ENCODE measurements at regions not wholly inside any gene's neighbourhood (a gene's known extent, or its start where the extent isn't known, plus 50 kb on each side); places are given as distances from the start of the nearest gene placed in this dataset.

- TF ChIP-seq GABPA (IDR thresholded peaks at IDR 0.05 in 1 of 2, conservative IDR thresholded peaks at IDR 0.05 in 1 of 2) (no peak), FOXA1 (IDR thresholded peaks at IDR 0.05) (no peak), FOXA2 (IDR thresholded peaks at IDR 0.05) (no peak), HNF4G (IDR thresholded peaks at IDR 0.05) (no peak), REST (IDR thresholded peaks at IDR 0.05) (no peak), JUND (IDR thresholded peaks at IDR 0.05) (no peak), RAD21 (IDR thresholded peaks at IDR 0.05) (no peak), SP1 (IDR thresholded peaks at IDR 0.05) (no peak), EGR1 (IDR thresholded peaks at IDR 0.05; ENCODE audit: low read depth in 2 of 2) (no peak), NR2F2 (IDR thresholded peaks at IDR 0.05) (no peak), HNF4A (conservative IDR thresholded peaks at IDR 0.05) (no peak), ZBTB33 (IDR thresholded peaks at IDR 0.05) (no peak), RXRA (IDR thresholded peaks at IDR 0.05) (no peak), MAX (IDR thresholded peaks at IDR 0.05) (no peak)
- no peak for DNase-seq (ENCODE audit: low spot score)
- Histone ChIP-seq H3K9me3 (ENCODE audit: control insufficient read depth in 4 of 4, low read length in 3 of 4) (no peaks in the 10 kb centered on the region), H3K4me1 (ENCODE audit: control insufficient read depth in 4 of 4, insufficient read depth in 4 of 4, low read length in 3 of 4) (peaks cover 0 to 3% (median 0%) of the 10 kb centered on the region in 4 donors), H3K9ac (ENCODE audit: low read depth in 1 of 2, low read length in 2 of 2) (no peak overlapping the region), H3K4me3 (ENCODE audit: low read depth in 1 of 3, low read length in 3 of 3) (no peak overlapping the region), H3K27ac (ENCODE audit: low read depth in 1 of 2, low read length in 2 of 2) (no peak overlapping the region), H3K27me3 (ENCODE audit: control insufficient read depth in 4 of 4, insufficient read depth in 4 of 4, low read length in 3 of 4) (no peaks in the 10 kb centered on the region), H3K36me3 (ENCODE audit: control insufficient read depth in 4 of 4, insufficient read depth in 3 of 4, low read depth in 1 of 4, low read length in 3 of 4) (no peaks in the 10 kb centered on the region)
- WGBS = 98% methylated on average over 2 of the region's 2 CpGs
Measured at GRCh38 chr2:8110716-8111115, 571.1 kb upstream of the ID2 start.

- no peaks in the 10 kb centered on the region for H3K27me3 ChIP-seq (ENCODE audit: control insufficient read depth in 4 of 4, insufficient read depth in 4 of 4, low read length in 3 of 4)
- no peak for DNase-seq (ENCODE audit: low spot score)
- no peak overlapping the region for H3K4me3 ChIP-seq (ENCODE audit: low read depth in 1 of 3, low read length in 3 of 3)
- H3K9ac ChIP-seq (ENCODE audit: low read depth in 1 of 2, low read length in 2 of 2) = no peak overlapping the region
- H3K36me3 ChIP-seq (ENCODE audit: control insufficient read depth in 4 of 4, insufficient read depth in 3 of 4, low read depth in 1 of 4, low read length in 3 of 4) = no peaks in the 10 kb centered on the region
- no peak overlapping the region for H3K27ac ChIP-seq (ENCODE audit: low read depth in 1 of 2, low read length in 2 of 2)
- 80% methylated on average over 1 of the region's 1 CpG for WGBS
- peaks cover 0 to 3% (median 0%) of the 10 kb centered on the region in 4 donors for H3K4me1 ChIP-seq (ENCODE audit: control insufficient read depth in 4 of 4, insufficient read depth in 4 of 4, low read length in 3 of 4)
- H3K9me3 ChIP-seq (ENCODE audit: control insufficient read depth in 4 of 4, low read length in 3 of 4) = no peaks in the 10 kb centered on the region
- no peak for TF ChIP-seq FOXA2 (IDR thresholded peaks at IDR 0.05)
- TF ChIP-seq ATF3 (IDR thresholded peaks at IDR 0.05) = no peak
- TF ChIP-seq YY1 (IDR thresholded peaks at IDR 0.05) = no peak
- TF ChIP-seq RXRA (IDR thresholded peaks at IDR 0.05) = no peak
- no peak for TF ChIP-seq GABPA (IDR thresholded peaks at IDR 0.05 in 1 of 2, conservative IDR thresholded peaks at IDR 0.05 in 1 of 2)
- no peak for TF ChIP-seq REST (IDR thresholded peaks at IDR 0.05)
- TF ChIP-seq HNF4A (conservative IDR thresholded peaks at IDR 0.05) = no peak
- TF ChIP-seq EGR1 (IDR thresholded peaks at IDR 0.05; ENCODE audit: low read depth in 2 of 2) = no peak
- no peak for TF ChIP-seq TAF1 (conservative IDR thresholded peaks at IDR 0.05)
- no peak for TF ChIP-seq RAD21 (IDR thresholded peaks at IDR 0.05)
- no peak for TF ChIP-seq SP1 (IDR thresholded peaks at IDR 0.05)
- no peak for TF ChIP-seq CTCF (IDR thresholded peaks at IDR 0.05; ENCODE audit: low read depth, low read length, missing input control)
Measured at GRCh38 chr2:8111193-8111592, 570.7 kb upstream of the ID2 start.
